Endothelial cell (in vitro differentiated cells): ENCODE measurements at regions not wholly inside any gene's neighbourhood (a gene's known extent, or its start where the extent isn't known, plus 50 kb on each side); places are given as distances from the start of the nearest gene placed in this dataset.
"Not testable (repeated sequence)": the region's sequence is repeated elsewhere in the genome, so short reads cannot be mapped to it uniquely, and the experiment has no call there.

Experiments used
- DNase-seq: peaks from one replicate; pipeline ENCODE4 v3.0.0; 2021; ENCODE audit warnings: low spot score
- H3K27ac Mint-ChIP-seq: one replicate; pipeline ENCODE4 v1.8.0; 2021; ENCODE audit warnings: mixed read lengths, inconsistent platforms; ENCODE audit not compliant: unreplicated experiment
- H3K27me3 Mint-ChIP-seq: one replicate; pipeline ENCODE4 v1.8.0; 2021; ENCODE audit warnings: mild to moderate bottlenecking, moderate library complexity, mixed read lengths, inconsistent platforms; ENCODE audit not compliant: unreplicated experiment
- H3K36me3 Mint-ChIP-seq: one replicate; pipeline ENCODE4 v1.8.0; 2021; ENCODE audit warnings: mild to moderate bottlenecking, low read depth, mixed read lengths, inconsistent platforms; ENCODE audit not compliant: unreplicated experiment
- H3K4me1 Mint-ChIP-seq: one replicate; pipeline ENCODE4 v1.8.0; 2021; ENCODE audit warnings: mild to moderate bottlenecking, mixed read lengths, inconsistent platforms; ENCODE audit not compliant: unreplicated experiment
- H3K4me3 Mint-ChIP-seq: one replicate; pipeline ENCODE4 v1.8.0; 2021; ENCODE audit warnings: mild to moderate bottlenecking, mixed read lengths, inconsistent platforms; ENCODE audit not compliant: unreplicated experiment
- H3K9me3 Mint-ChIP-seq: one replicate; pipeline ENCODE4 v1.8.0; 2021; ENCODE audit warnings: mixed read lengths, inconsistent platforms; ENCODE audit not compliant: unreplicated experiment
- TF ChIP-seq, protein P1 (sequence below): fragments of 200-600 bp; sonication (generic); IDR thresholded peaks from one replicate; pipeline ENCODE4 v1.5.0; 2021; ENCODE audit warnings: antibody characterized with exemption; ENCODE audit not compliant: unreplicated experiment

DNA sequence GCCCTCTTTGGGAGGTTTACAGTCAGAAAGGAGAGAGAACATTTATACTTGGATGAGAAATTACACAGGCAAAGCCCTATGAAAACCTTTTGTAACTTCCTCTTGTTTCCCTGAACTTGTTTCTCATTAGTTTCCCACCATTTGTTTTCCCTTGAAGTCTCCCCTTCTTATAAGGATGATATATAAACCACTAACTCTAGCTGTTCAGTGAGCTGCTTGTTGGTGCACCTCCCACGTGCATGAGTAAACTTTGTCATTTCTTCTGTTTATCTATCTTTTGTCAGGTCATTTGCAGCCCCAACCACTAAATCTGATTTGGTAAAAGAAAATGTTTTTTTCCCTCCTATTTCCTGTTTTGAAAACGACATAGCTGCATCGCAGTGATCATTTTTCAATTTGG is 919.9 kb downstream of the SLITRK1 start:
- Mint-ChIP-seq H3K36me3 (no peaks in the 10 kb centered on the region), H3K4me3 (no peak overlapping the region), H3K27ac (no peak overlapping the region), H3K4me1 (peaks cover 2% of the 10 kb centered on the region), H3K9me3 (no peaks in the 10 kb centered on the region), H3K27me3 (no peaks in the 10 kb centered on the region)
- TF ChIP-seq, protein P1, sequence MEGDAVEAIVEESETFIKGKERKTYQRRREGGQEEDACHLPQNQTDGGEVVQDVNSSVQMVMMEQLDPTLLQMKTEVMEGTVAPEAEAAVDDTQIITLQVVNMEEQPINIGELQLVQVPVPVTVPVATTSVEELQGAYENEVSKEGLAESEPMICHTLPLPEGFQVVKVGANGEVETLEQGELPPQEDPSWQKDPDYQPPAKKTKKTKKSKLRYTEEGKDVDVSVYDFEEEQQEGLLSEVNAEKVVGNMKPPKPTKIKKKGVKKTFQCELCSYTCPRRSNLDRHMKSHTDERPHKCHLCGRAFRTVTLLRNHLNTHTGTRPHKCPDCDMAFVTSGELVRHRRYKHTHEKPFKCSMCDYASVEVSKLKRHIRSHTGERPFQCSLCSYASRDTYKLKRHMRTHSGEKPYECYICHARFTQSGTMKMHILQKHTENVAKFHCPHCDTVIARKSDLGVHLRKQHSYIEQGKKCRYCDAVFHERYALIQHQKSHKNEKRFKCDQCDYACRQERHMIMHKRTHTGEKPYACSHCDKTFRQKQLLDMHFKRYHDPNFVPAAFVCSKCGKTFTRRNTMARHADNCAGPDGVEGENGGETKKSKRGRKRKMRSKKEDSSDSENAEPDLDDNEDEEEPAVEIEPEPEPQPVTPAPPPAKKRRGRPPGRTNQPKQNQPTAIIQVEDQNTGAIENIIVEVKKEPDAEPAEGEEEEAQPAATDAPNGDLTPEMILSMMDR: no peak
- no peak for DNase-seq

- H3K9me3 Mint-ChIP-seq: no peaks in the 10 kb centered on the region
- no peaks in the 10 kb centered on the region for H3K4me1 Mint-ChIP-seq
- no peak overlapping the region for H3K27ac Mint-ChIP-seq
- no peak overlapping the region for H3K4me3 Mint-ChIP-seq
- no peaks in the 10 kb centered on the region for H3K36me3 Mint-ChIP-seq
- H3K27me3 Mint-ChIP-seq: no peaks in the 10 kb centered on the region
- no peak for DNase-seq
- TF ChIP-seq, protein P1: no peak
Observed at GRCh38 chr13:82961757-82962156, 920.5 kb downstream of the SLITRK1 start.

DNA sequence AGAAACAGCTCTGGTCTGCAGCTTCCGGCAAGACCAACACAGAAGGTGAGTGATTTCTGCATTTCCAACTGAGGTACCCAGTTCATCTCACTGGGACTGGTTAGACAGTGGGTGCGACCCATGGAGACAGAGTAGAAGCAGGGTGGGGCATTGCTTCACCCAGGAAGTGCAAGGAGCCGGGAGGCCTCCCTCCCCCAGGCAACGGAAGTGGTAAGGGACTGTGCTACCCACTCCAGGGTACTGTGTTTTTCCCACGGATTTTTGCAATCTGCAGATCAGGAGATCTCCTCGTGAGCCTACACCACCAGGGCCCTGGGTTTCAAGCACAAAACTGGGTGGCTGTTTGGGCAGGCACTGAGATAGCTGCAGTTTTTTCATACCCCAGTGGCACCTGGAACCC is 929.9 kb downstream of the SLITRK1 start:
- not testable (repeated sequence) for H3K4me3 Mint-ChIP-seq, H3K4me1 Mint-ChIP-seq, H3K9me3 Mint-ChIP-seq, H3K27ac Mint-ChIP-seq, H3K36me3 Mint-ChIP-seq, DNase-seq, H3K27me3 Mint-ChIP-seq

DNA sequence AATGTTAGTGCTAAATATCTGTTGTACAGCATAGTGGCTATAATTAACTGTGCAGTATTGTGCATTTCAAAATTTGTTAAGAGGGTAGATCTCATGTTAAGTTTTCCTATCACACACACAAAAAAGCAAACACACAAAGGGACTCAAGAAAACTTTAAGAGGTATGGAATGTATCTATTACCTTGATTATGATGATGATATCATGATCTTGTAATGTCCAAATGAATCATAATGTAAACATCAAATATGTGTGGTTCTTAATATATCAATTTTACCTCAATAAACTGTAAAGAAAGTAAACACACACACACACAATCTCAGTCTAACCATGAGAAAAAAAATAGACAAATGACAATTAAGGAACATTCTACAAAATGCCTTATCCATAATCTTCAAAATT is 934.6 kb downstream of the SLITRK1 start:
- no peak overlapping the region for H3K4me3 Mint-ChIP-seq
- H3K27ac Mint-ChIP-seq: no peak overlapping the region
- TF ChIP-seq, protein P1: no peak
- no peak for DNase-seq
- no peaks in the 10 kb centered on the region for H3K9me3 Mint-ChIP-seq
- no peaks in the 10 kb centered on the region for H3K36me3 Mint-ChIP-seq
- no peaks in the 10 kb centered on the region for H3K4me1 Mint-ChIP-seq
- peaks cover 2% of the 10 kb centered on the region for H3K27me3 Mint-ChIP-seq

GRCh38 chr13:82947191-82947621 is 935.1 kb downstream of the SLITRK1 start:
- peaks cover 2% of the 10 kb centered on the region for H3K27me3 Mint-ChIP-seq
- no peak for DNase-seq
- no peaks in the 10 kb centered on the region for H3K9me3 Mint-ChIP-seq
- H3K4me1 Mint-ChIP-seq: no peaks in the 10 kb centered on the region
- TF ChIP-seq, protein P1: no peak
- no peaks in the 10 kb centered on the region for H3K36me3 Mint-ChIP-seq
- H3K4me3 Mint-ChIP-seq: no peak overlapping the region
- no peak overlapping the region for H3K27ac Mint-ChIP-seq

DNA sequence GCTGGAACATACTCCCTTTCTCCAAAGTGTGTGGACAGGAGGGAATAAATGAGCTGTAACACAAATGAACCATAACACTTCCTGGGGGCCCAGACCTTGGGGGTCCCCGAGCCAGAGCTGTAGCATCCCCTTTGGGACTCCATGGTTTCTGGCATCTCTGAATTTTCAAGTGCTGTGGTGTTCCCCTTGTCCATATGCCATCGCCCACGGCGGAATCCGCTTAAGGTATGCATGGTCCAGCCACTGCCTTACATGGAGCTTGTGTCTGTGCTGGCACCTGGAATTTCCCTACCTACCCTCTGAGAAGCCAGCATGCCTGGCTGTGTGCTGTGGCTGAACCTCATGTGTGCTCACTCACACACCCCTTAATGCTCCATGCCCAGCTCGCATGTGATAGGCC is 943.6 kb downstream of the SLITRK1 start:
- TF ChIP-seq, protein P1: no peak
- no peaks in the 10 kb centered on the region for H3K9me3 Mint-ChIP-seq
- no peaks in the 10 kb centered on the region for H3K36me3 Mint-ChIP-seq
- no peak overlapping the region for H3K27ac Mint-ChIP-seq
- H3K27me3 Mint-ChIP-seq: no peaks in the 10 kb centered on the region
- H3K4me3 Mint-ChIP-seq: no peak overlapping the region
- H3K4me1 Mint-ChIP-seq: no peaks in the 10 kb centered on the region
- DNase-seq: no peak
